GM12872 (cell line): ENCODE measurements at regions not wholly inside any gene's neighbourhood (a gene's known extent, or its start where the extent isn't known, plus 50 kb on each side); places are given as distances from the start of the nearest gene placed in this dataset.

ENCODE experiments used
- CTCF ChIP-seq: IDR thresholded peaks from 3 replicates; pipeline ENCODE4 v1.5.1; 2011; ENCODE audit warnings: low read depth, mild to moderate bottlenecking, low read length, moderate library complexity; ENCODE audit not compliant: insufficient read depth

- TF ChIP-seq CTCF = no peak
Measured at GRCh38 chr14:27410981-27411380, 813.1 kb upstream of the NOVA1 start.

GRCh38 chr14:27427796-27428195 is 830.0 kb upstream of the NOVA1 start:
- TF ChIP-seq CTCF = no peak

- TF ChIP-seq CTCF = no peak
Measured at GRCh38 chr14:27435923-27436670, 838.3 kb upstream of the NOVA1 start.

- TF ChIP-seq CTCF = no peak
Measured at GRCh38 chr14:27484633-27485032, 886.8 kb upstream of the NOVA1 start.

GRCh38 chr14:27485193-27485592 is 887.4 kb upstream of the NOVA1 start:
- no peak for TF ChIP-seq CTCF

- TF ChIP-seq CTCF = no peak
Measured at GRCh38 chr14:27506272-27506671, 908.4 kb upstream of the NOVA1 start.

- no peak for TF ChIP-seq CTCF
Measured at GRCh38 chr14:27528328-27528727, 930.5 kb upstream of the NOVA1 start.
